CD4-positive, alpha-beta T cell (primary cell): ENCODE measurements at regions not wholly inside any gene's neighbourhood (a gene's known extent, or its start where the extent isn't known, plus 50 kb on each side); places are given as distances from the start of the nearest gene placed in this dataset.
"Not testable (repeated sequence)": the region's sequence is repeated elsewhere in the genome, so short reads cannot be mapped to it uniquely, and the experiment has no call there.

Experiments used
- ATAC-seq: fragments of 200-7000 bp; cut with Tn5 transposase; one replicate; pipeline ENCODE4 v1.10.0; 2022; ENCODE audit warnings: mild to moderate bottlenecking; ENCODE audit not compliant: poor library complexity
- CTCF ChIA-PET: fragments of 350-600 bp; sonication (Branson Sonifier 250); formaldehyde crosslinking; loops from one replicate; lab custom pipeline; 2021; ENCODE audit warnings: antibody characterized with exemption, inconsistent platforms; lab: Charles Lee
- POLR2A ChIA-PET: fragments of 350-600 bp; sonication (Branson Sonifier 250); formaldehyde crosslinking; loops from one replicate; lab custom pipeline; 2021; ENCODE audit warnings: antibody characterized with exemption, inconsistent platforms; lab: Charles Lee
- DNase-seq, 14 experiments: peaks; one replicate each; pipeline ENCODE4 v3.0.0-alpha.2; 2013 to 2020; ENCODE audit warnings: mixed read lengths in 2 of 14
- H3K27ac ChIP-seq, 2 donors: one replicate each; pipeline versions ENCODE4 v1.5.1 to v1.7.0; 2013; ENCODE audit warnings: low read length in 2 of 2, low read depth in 1 of 2, mild to moderate bottlenecking in 1 of 2
- H3K27me3 ChIP-seq, 2 experiments: 1 replicate in 1 of 2; 2 replicates in 1 of 2; pipeline versions ENCODE4 v1.6.1 to v1.7.0; 2013; ENCODE audit warnings: low read length in 2 of 2, control low read depth in 1 of 2, mild to moderate bottlenecking in 1 of 2, moderate library complexity in 1 of 2; ENCODE audit not compliant: insufficient read depth in 2 of 2, control insufficient read depth in 1 of 2
- H3K36me3 ChIP-seq: one replicate; pipeline ENCODE4 v1.6.1; 2013; ENCODE audit warnings: low read length, control low read depth; ENCODE audit not compliant: insufficient read depth
- H3K4me1 ChIP-seq: one replicate; pipeline ENCODE4 v1.6.1; 2013; ENCODE audit warnings: low read length, control low read depth; ENCODE audit not compliant: insufficient read depth
- H3K4me3 ChIP-seq: one replicate; pipeline ENCODE4 v1.5.1; 2013; ENCODE audit warnings: mild to moderate bottlenecking, low read length, moderate library complexity
- H3K9me3 ChIP-seq, 2 experiments: 1 replicate in 1 of 2; 2 replicates in 1 of 2; pipeline versions ENCODE4 v1.6.1 to v1.7.0; 2013; ENCODE audit warnings: low read length in 2 of 2, mild to moderate bottlenecking in 2 of 2, control low read depth in 1 of 2, moderate library complexity in 1 of 2; ENCODE audit not compliant: control insufficient read depth in 1 of 2, insufficient read depth in 1 of 2
- H3K27ac Mint-ChIP-seq: one replicate; pipeline ENCODE4 v1.8.0; 2020; ENCODE audit warnings: mixed read lengths
- H3K27me3 Mint-ChIP-seq: one replicate; pipeline ENCODE4 v1.8.0; 2021; ENCODE audit warnings: mixed read lengths
- H3K36me3 Mint-ChIP-seq: one replicate; pipeline ENCODE4 v1.8.0; 2021; ENCODE audit warnings: low read depth, mixed read lengths
- H3K4me1 Mint-ChIP-seq: one replicate; pipeline ENCODE4 v1.8.0; 2021; ENCODE audit warnings: low read depth, mixed read lengths
- H3K4me3 Mint-ChIP-seq: one replicate; pipeline ENCODE4 v1.8.0; 2020; ENCODE audit warnings: mild to moderate bottlenecking, mixed read lengths
- H3K9me3 Mint-ChIP-seq: one replicate; pipeline ENCODE4 v1.8.0; 2020; ENCODE audit warnings: mixed read lengths
- CTCF ChIP-seq: fragments of 200-600 bp; IDR thresholded peaks from one replicate; pipeline ENCODE4 v1.8.0; 2022; ENCODE audit warnings: antibody characterized with exemption, mild to moderate bottlenecking
- intact Hi-C, 2 experiments: fragments of 100-400 bp; cut with DNase I in 1 of 2; cut with micrococcal nuclease in 1 of 2; formaldehyde crosslinking; loops; one replicate each; pipeline versions ENCODE4 v1.15.1 to v1.9.0; 2023 to 2025; cut with DNase I, micrococcal nuclease

DNA sequence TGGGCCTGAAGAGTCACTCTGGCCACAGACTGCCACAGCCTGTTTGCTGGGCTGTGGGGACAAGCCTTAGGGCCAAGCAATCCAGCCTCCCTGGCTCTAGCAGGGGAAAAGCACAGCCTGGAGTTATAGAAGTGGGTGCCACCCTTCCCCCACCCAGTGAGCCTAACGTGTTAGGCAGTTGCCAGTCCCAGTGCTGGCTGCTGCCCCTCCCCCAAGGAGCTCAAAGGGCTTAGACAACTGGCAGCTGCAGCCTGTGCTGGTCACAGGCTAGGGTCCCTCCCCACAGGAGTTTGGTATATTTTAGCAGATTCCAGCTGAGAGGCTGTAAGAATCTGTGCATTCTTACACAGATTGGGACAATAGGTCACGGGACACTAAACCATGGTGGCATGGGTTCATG, 370.3 kb upstream of the FGF16 start:
- no peak overlapping the region for H3K27ac Mint-ChIP-seq
- ATAC-seq = no peak

GRCh38 chrX:77081237-77081636, 366.0 kb upstream of the FGF16 start:
- H3K4me3 Mint-ChIP-seq, H3K4me1 Mint-ChIP-seq, intact Hi-C loops, H3K9me3 ChIP-seq, POLR2A ChIA-PET, H3K36me3 ChIP-seq, H3K9me3 Mint-ChIP-seq, H3K4me1 ChIP-seq, H3K36me3 Mint-ChIP-seq, H3K27ac Mint-ChIP-seq, CTCF ChIA-PET, H3K27me3 Mint-ChIP-seq, DNase-seq, H3K27ac ChIP-seq, H3K27me3 ChIP-seq, H3K4me3 ChIP-seq, ATAC-seq: not testable (repeated sequence)

More for the DNA sequence above, 370.3 kb upstream of the FGF16 start:
- POLR2A ChIA-PET = no interaction called here
- Mint-ChIP-seq H3K27me3 (no peaks in the 10 kb centered on the region), H3K4me1 (no peaks in the 10 kb centered on the region), H3K36me3 (no peaks in the 10 kb centered on the region), H3K9me3 (no peaks in the 10 kb centered on the region), H3K4me3 (no peak overlapping the region)
- H3K4me1 ChIP-seq = no peaks in the 10 kb centered on the region
- no peaks in the 10 kb centered on the region for H3K36me3 ChIP-seq
- CTCF ChIA-PET = no interaction called here
- no peak for TF ChIP-seq CTCF
- DNase-seq = no peak
- peaks cover 0 to 2% of the 10 kb centered on the region in 2 experiments for H3K9me3 ChIP-seq
- H3K27ac ChIP-seq = no peak overlapping the region
- no peaks in the 10 kb centered on the region for H3K27me3 ChIP-seq
- H3K4me3 ChIP-seq = no peak overlapping the region
- intact Hi-C loops = no loop called here

DNA sequence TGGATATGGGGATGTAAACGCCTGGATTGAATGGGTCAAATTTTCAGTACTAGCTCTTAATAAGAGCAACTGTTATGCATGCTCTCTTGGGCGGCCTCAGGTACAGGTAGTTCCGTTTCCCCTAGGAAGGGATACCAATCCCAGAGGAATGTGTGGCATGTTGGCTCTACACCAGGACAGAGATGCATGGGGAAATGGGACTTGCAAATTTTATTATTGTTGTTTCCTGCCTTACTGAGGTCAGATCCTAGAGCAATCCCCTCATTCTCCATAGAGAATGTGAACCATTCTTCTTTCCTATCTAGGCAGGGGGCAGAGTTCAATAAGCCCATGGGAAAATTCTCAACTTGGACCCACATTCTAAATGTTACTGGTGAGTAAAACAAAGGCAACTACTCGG, 361.8 kb upstream of the FGF16 start:
- no peak for TF ChIP-seq CTCF
- ChIA-PET POLR2A (interaction anchor here (0.7 kb wide), 1 partner anchor 1518 kb away, joined by 3 read pairs; no protein-coding TSS in a partner anchor), CTCF (no interaction called here)
- Histone ChIP-seq H3K4me1 (no peaks in the 10 kb centered on the region), H3K36me3 (no peaks in the 10 kb centered on the region), H3K4me3 (no peak overlapping the region), H3K9me3 (peaks cover 4 to 7% of the 10 kb centered on the region in 2 experiments), H3K27ac (no peak overlapping the region), H3K27me3 (no peaks in the 10 kb centered on the region)
- H3K27ac Mint-ChIP-seq = no peak overlapping the region
- DNase-seq (no peak), ATAC-seq (no peak)
- H3K4me1 Mint-ChIP-seq = no peaks in the 10 kb centered on the region
- H3K4me3 Mint-ChIP-seq = no peak overlapping the region
- H3K36me3 Mint-ChIP-seq = no peaks in the 10 kb centered on the region
- intact Hi-C loops = no loop called here
- no peaks in the 10 kb centered on the region for H3K9me3 Mint-ChIP-seq
- H3K27me3 Mint-ChIP-seq = no peaks in the 10 kb centered on the region

DNA sequence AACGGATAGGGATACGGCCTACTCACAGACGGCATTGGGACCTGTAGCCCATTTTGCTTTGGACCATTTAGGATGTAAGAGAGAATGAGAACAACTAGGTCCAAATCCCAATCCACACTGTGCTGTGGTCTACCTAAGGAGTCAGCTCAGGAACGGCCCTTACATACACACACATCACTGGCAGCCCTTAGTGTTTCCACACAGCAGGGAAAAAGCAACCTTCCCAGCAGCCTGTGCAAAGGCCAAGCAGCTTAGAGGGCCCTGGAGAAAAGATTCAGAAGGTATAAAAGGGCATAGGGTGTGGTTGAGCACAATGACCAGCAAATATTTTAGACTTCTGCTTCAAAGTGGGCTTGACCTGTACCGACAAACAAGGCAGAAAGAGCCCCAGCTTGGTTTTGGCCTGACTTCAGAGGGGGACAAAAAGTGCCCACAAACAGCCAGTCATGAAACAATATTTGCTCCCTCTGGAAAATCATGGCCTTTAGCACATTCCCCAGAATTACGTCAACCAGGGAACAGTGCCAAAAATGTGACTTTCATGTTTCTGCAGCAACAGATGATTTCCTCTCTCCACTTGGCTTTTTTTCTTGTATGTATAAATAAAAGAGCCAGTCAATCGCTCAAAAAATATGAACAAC, 359.5 kb upstream of the FGF16 start:
- Histone ChIP-seq H3K4me1 (no peaks in the 10 kb centered on the region), H3K9me3 (no peaks in the 10 kb centered on the region), H3K36me3 (no peaks in the 10 kb centered on the region), H3K27ac (no peak overlapping the region), H3K4me3 (no peak overlapping the region), H3K27me3 (no peaks in the 10 kb centered on the region)
- TF ChIP-seq CTCF = no peak
- intact Hi-C loops = no loop called here
- Mint-ChIP-seq H3K4me1 (no peaks in the 10 kb centered on the region), H3K27me3 (no peaks in the 10 kb centered on the region), H3K4me3 (no peak overlapping the region), H3K9me3 (no peaks in the 10 kb centered on the region), H3K27ac (no peak overlapping the region), H3K36me3 (no peaks in the 10 kb centered on the region)
- ATAC-seq (no peak), DNase-seq (no peak)
- CTCF ChIA-PET = no interaction called here
- POLR2A ChIA-PET = no interaction called here
